GM23338 (cell line): ENCODE measurements at regions not wholly inside any gene's neighbourhood (a gene's known extent, or its start where the extent isn't known, plus 50 kb on each side); places are given as distances from the start of the nearest gene placed in this dataset.

ENCODE experiments used
- ATAC-seq: fragments of 200-7000 bp; cut with Tn5 transposase; 3 replicates; pipeline ENCODE4 v1.9.1; 2020
- DNase-seq: peaks from one replicate; pipeline ENCODE4 v3.0.0-alpha.2; 2015; ENCODE audit warnings: low spot score
- H2AFZ ChIP-seq: fragments of 200-600 bp; sonication (generic); 2 replicates; pipeline ENCODE4 v1.8.0; 2016; ENCODE audit warnings: antibody characterized with exemption, mild to moderate bottlenecking, moderate library complexity
- H3F3A ChIP-seq: fragments of 200-600 bp; sonication (generic); replicated peaks from 2 replicates; pipeline ENCODE4 v1.8.0; 2017; ENCODE audit warnings: antibody characterized with exemption, mixed run types, low read depth
- H3K27ac ChIP-seq: fragments of 200-600 bp; sonication (generic); 2 replicates; pipeline ENCODE4 v1.6.1; 2016; ENCODE audit warnings: low read depth
- H3K27me3 ChIP-seq: fragments of 200-600 bp; sonication (generic); 2 replicates; pipeline ENCODE4 v1.8.0; 2016; ENCODE audit warnings: mild to moderate bottlenecking, mixed run types, moderate library complexity; ENCODE audit not compliant: insufficient read depth
- H3K36me3 ChIP-seq: fragments of 200-600 bp; sonication (generic); 2 replicates; pipeline ENCODE4 v1.8.0; 2016; ENCODE audit warnings: mild to moderate bottlenecking; ENCODE audit not compliant: insufficient read depth
- H3K4me1 ChIP-seq: fragments of 200-600 bp; sonication (generic); 2 replicates; pipeline ENCODE4 v1.8.0; 2016; ENCODE audit warnings: mild to moderate bottlenecking, moderate library complexity; ENCODE audit not compliant: insufficient read depth
- H3K4me2 ChIP-seq: fragments of 200-600 bp; sonication (generic); 2 replicates; pipeline ENCODE4 v1.7.1; 2017; ENCODE audit warnings: mixed run types
- H3K4me3 ChIP-seq: fragments of 200-600 bp; sonication (generic); 2 replicates; pipeline ENCODE4 v1.6.1; 2016; ENCODE audit warnings: mixed run types
- H3K79me2 ChIP-seq: fragments of 200-600 bp; sonication (generic); replicated peaks from 2 replicates; pipeline ENCODE4 v1.8.0; 2017; ENCODE audit warnings: mild to moderate bottlenecking; ENCODE audit not compliant: insufficient read depth
- H3K9me2 ChIP-seq: fragments of 200-600 bp; sonication (generic); 2 replicates; pipeline ENCODE4 v1.8.0; 2017; ENCODE audit not compliant: insufficient read depth
- H4K20me1 ChIP-seq: fragments of 200-600 bp; sonication (generic); replicated peaks from 2 replicates; pipeline ENCODE4 v1.8.0; 2017; ENCODE audit warnings: mild to moderate bottlenecking; ENCODE audit not compliant: insufficient read depth
- H3K27ac Mint-ChIP-seq: 2 replicates; pipeline ENCODE4 v1.8.0; 2020; ENCODE audit warnings: inconsistent platforms, mild to moderate bottlenecking, moderate library complexity, mixed read lengths
- H3K27me3 Mint-ChIP-seq: 3 replicates; pipeline ENCODE4 v1.8.0; 2022; ENCODE audit warnings: low read depth, mild to moderate bottlenecking, moderate library complexity, mixed read lengths, inconsistent platforms; ENCODE audit not compliant: insufficient read depth, poor library complexity
- H3K36me3 Mint-ChIP-seq: 3 replicates; pipeline ENCODE4 v1.8.0; 2021; ENCODE audit warnings: low read depth, mild to moderate bottlenecking, inconsistent platforms, moderate library complexity, mixed read lengths
- H3K4me1 Mint-ChIP-seq: 3 replicates; pipeline ENCODE4 v1.8.0; 2020; ENCODE audit warnings: mild to moderate bottlenecking, inconsistent platforms, mixed read lengths
- H3K4me3 Mint-ChIP-seq: 3 replicates; pipeline ENCODE4 v1.8.0; 2021; ENCODE audit warnings: moderate library complexity, mild to moderate bottlenecking, inconsistent platforms, mixed read lengths
- H3K9me3 Mint-ChIP-seq: 3 replicates; pipeline ENCODE4 v1.8.0; 2020; ENCODE audit warnings: moderate library complexity, mild to moderate bottlenecking, inconsistent platforms, mixed read lengths
- CREB1 ChIP-seq: fragments of 250-450 bp; sonication (Bioruptor Pico); IDR thresholded peaks from 2 replicates; pipeline ENCODE4 v1.5.0; 2020; ENCODE audit warnings: low read depth, mild to moderate bottlenecking, moderate library complexity
- ETS1 ChIP-seq: IDR thresholded peaks from 2 replicates; pipeline ENCODE4 v1.6.1; 2016; ENCODE audit warnings: antibody characterized with exemption
- EZH2 ChIP-seq: fragments of 200-600 bp; sonication (generic); IDR thresholded peaks from one replicate; pipeline ENCODE4 v1.8.0; 2017; ENCODE audit warnings: antibody characterized with exemption, mild to moderate bottlenecking, low read depth; ENCODE audit not compliant: unreplicated experiment
- EZH2phosphoT487 ChIP-seq: fragments of 200-600 bp; sonication (generic); IDR thresholded peaks from one replicate; pipeline ENCODE4 v1.8.1; 2018; ENCODE audit warnings: antibody characterized with exemption; ENCODE audit not compliant: unreplicated experiment
- JUNB ChIP-seq: IDR thresholded peaks from one replicate; pipeline ENCODE4 v1.6.1; 2016; ENCODE audit warnings: antibody characterized with exemption; ENCODE audit not compliant: unreplicated experiment
- NANOG ChIP-seq: IDR thresholded peaks from 2 replicates; pipeline ENCODE4 v1.6.1; 2016; ENCODE audit warnings: antibody characterized with exemption, borderline replicate concordance
- POLR2AphosphoS5 ChIP-seq: IDR thresholded peaks from 2 replicates; pipeline ENCODE4 v1.6.1; 2016; ENCODE audit warnings: antibody characterized with exemption, low read depth
- REST ChIP-seq: IDR thresholded peaks from one replicate; pipeline ENCODE4 v1.6.1; 2018; ENCODE audit warnings: antibody characterized with exemption; ENCODE audit not compliant: unreplicated experiment
- STAT1 ChIP-seq: IDR thresholded peaks from one replicate; pipeline ENCODE4 v1.6.1; 2016; ENCODE audit warnings: antibody characterized with exemption; ENCODE audit not compliant: unreplicated experiment
- ZNF114 ChIP-seq: fragments of 250-450 bp; sonication (Bioruptor Pico); IDR thresholded peaks from 2 replicates; pipeline ENCODE4 v1.5.0; 2020; ENCODE audit warnings: mild to moderate bottlenecking, moderate library complexity
- ZNF331 ChIP-seq: fragments of 250-450 bp; sonication (Bioruptor Pico); IDR thresholded peaks from 2 replicates; pipeline ENCODE4 v1.5.0; 2020; ENCODE audit warnings: low read depth, mild to moderate bottlenecking, moderate library complexity
- ZNF462 ChIP-seq: fragments of 250-450 bp; sonication (Bioruptor Pico); IDR thresholded peaks from 2 replicates; pipeline ENCODE4 v1.5.0; 2020; ENCODE audit warnings: mild to moderate bottlenecking, moderate library complexity
- TF ChIP-seq, protein P1 (sequence below), 2 experiments: fragments of 200-600 bp in 1 of 2; sonication (generic) in 1 of 2; conservative IDR thresholded peaks; 2 replicates each; pipeline versions ENCODE4 v1.5.1 to v1.6.1; 2016 to 2017; ENCODE audit warnings: antibody characterized with exemption in 2 of 2, low read depth in 2 of 2, mild to moderate bottlenecking in 2 of 2, moderate library complexity in 1 of 2

GRCh38 chr4:3848323-3848722 is 82.1 kb downstream of the ADRA2C start:
- no peaks in the 10 kb centered on the region for H3K27me3 ChIP-seq
- H3K4me2 ChIP-seq = no peak overlapping the region
- no peak overlapping the region for H3K4me3 ChIP-seq
- Mint-ChIP-seq H3K4me3 (no peak overlapping the region), H3K9me3 (peaks cover 27% of the 10 kb centered on the region), H3K36me3 (peaks cover 15% of the 10 kb centered on the region; the same call in 2 of the 3 replicates), H3K27ac (no peak overlapping the region), H3K4me1 (peaks cover 16% of the 10 kb centered on the region), H3K27me3 (peaks cover 6% of the 10 kb centered on the region)
- no peaks in the 10 kb centered on the region for H3K9me2 ChIP-seq
- H4K20me1 ChIP-seq = no peaks in the 10 kb centered on the region
- no peak for ATAC-seq
- H2AFZ ChIP-seq = no peak overlapping the region
- no peak overlapping the region for H3K27ac ChIP-seq
- TF ChIP-seq STAT1 (no peak), REST (no peak), ETS1 (no peak), NANOG (no peak), CREB1 (CRISPR knock-in tag) (no peak), EZH2phosphoT487 (no peak), EZH2 (no peak), POLR2AphosphoS5 (no peak), ZNF462 (no peak), JUNB (no peak), ZNF331 (CRISPR knock-in tag) (no peak), ZNF114 (CRISPR knock-in tag) (no peak)
- TF ChIP-seq, protein P1, sequence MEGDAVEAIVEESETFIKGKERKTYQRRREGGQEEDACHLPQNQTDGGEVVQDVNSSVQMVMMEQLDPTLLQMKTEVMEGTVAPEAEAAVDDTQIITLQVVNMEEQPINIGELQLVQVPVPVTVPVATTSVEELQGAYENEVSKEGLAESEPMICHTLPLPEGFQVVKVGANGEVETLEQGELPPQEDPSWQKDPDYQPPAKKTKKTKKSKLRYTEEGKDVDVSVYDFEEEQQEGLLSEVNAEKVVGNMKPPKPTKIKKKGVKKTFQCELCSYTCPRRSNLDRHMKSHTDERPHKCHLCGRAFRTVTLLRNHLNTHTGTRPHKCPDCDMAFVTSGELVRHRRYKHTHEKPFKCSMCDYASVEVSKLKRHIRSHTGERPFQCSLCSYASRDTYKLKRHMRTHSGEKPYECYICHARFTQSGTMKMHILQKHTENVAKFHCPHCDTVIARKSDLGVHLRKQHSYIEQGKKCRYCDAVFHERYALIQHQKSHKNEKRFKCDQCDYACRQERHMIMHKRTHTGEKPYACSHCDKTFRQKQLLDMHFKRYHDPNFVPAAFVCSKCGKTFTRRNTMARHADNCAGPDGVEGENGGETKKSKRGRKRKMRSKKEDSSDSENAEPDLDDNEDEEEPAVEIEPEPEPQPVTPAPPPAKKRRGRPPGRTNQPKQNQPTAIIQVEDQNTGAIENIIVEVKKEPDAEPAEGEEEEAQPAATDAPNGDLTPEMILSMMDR (conservative IDR thresholded peaks at IDR 0.05; ENCODE audit: low read depth in 2 of 2) = no peak
- H3K36me3 ChIP-seq = no peaks in the 10 kb centered on the region
- DNase-seq = no peak
- peaks cover 14% of the 10 kb centered on the region for H3K4me1 ChIP-seq
- H3F3A ChIP-seq = no peaks in the 10 kb centered on the region
- H3K79me2 ChIP-seq = no peaks in the 10 kb centered on the region
